ENCODE measurements at regions not wholly inside any gene's neighbourhood (a gene's known extent, or its start where the extent isn't known, plus 50 kb on each side); places are given as distances from the start of the nearest gene placed in this dataset.

GRCh38 chr1:147852706-147853225 is 49.8 kb upstream of the GJA8 start:
- Histone ChIP-seq H3K36me3 (no peaks in the 10 kb centered on the region), H3K4me1 (no peaks in the 10 kb centered on the region), H3K4me3 (no peak overlapping the region), H3K27ac (replicated peaks in 1 of 4) (no peak overlapping the region), H3K27me3 (no peaks in the 10 kb centered on the region), H3K9me3 (no peaks in the 10 kb centered on the region)
- intact Hi-C loops (cut with DNase I): no loop called here
- DNase-seq (ENCODE audit: extremely low spot score): no peak
- 96% methylated on average over 1 of the region's 1 CpG for WGBS
- no peak for TF ChIP-seq EP300 (IDR thresholded peaks at IDR 0.05)
- TF ChIP-seq CTCF (IDR thresholded peaks at IDR 0.05): no peak
- no peak for TF ChIP-seq POLR2AphosphoS5 (IDR thresholded peaks at IDR 0.05)
- TF ChIP-seq POLR2A (IDR thresholded peaks at IDR 0.05; ENCODE audit: low read depth): no peak

Data from esophagus muscularis mucosa (tissue), 4 donors.